ENCODE measurements at regions not wholly inside any gene's neighbourhood (a gene's known extent, or its start where the extent isn't known, plus 50 kb on each side); places are given as distances from the start of the nearest gene placed in this dataset.

- no peak for TF ChIP-seq POLR2A (IDR thresholded peaks at IDR 0.05)
- TF ChIP-seq, protein P1, sequence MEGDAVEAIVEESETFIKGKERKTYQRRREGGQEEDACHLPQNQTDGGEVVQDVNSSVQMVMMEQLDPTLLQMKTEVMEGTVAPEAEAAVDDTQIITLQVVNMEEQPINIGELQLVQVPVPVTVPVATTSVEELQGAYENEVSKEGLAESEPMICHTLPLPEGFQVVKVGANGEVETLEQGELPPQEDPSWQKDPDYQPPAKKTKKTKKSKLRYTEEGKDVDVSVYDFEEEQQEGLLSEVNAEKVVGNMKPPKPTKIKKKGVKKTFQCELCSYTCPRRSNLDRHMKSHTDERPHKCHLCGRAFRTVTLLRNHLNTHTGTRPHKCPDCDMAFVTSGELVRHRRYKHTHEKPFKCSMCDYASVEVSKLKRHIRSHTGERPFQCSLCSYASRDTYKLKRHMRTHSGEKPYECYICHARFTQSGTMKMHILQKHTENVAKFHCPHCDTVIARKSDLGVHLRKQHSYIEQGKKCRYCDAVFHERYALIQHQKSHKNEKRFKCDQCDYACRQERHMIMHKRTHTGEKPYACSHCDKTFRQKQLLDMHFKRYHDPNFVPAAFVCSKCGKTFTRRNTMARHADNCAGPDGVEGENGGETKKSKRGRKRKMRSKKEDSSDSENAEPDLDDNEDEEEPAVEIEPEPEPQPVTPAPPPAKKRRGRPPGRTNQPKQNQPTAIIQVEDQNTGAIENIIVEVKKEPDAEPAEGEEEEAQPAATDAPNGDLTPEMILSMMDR (IDR thresholded peaks at IDR 0.05), result no peak
Observed at GRCh38 chr16:25625620-25626019, 66.1 kb upstream of the HS3ST4 start.
